Motor neuron (in vitro differentiated cells): ENCODE measurements at regions not wholly inside any gene's neighbourhood (a gene's known extent, or its start where the extent isn't known, plus 50 kb on each side); places are given as distances from the start of the nearest gene placed in this dataset.
"Not testable (repeated sequence)": the region's sequence is repeated elsewhere in the genome, so short reads cannot be mapped to it uniquely, and the experiment has no call there.

Experiments
- ATAC-seq, 8 experiments: fragments of 200-7000 bp; cut with Tn5 transposase; replicated peaks in 6 of 8; 2 replicates each; pipeline ENCODE4 v1.8.0; 2021; ENCODE audit warnings: mild to moderate bottlenecking in 8 of 8, moderate library complexity in 8 of 8
- H3K27ac ChIP-seq, 2 donors: fragments of 250-450 bp; sonication (Bioruptor Pico); 2 replicates each; pipeline ENCODE4 v1.9.0; 2021; ENCODE audit warnings: antibody characterized with exemption in 2 of 2, mild to moderate bottlenecking in 2 of 2, moderate library complexity in 1 of 2
- H3K4me1 ChIP-seq, 2 donors: fragments of 250-450 bp; sonication (Bioruptor Pico); replicated peaks in 1 of 2; 2 replicates each; pipeline ENCODE4 v1.6.1; 2021; ENCODE audit warnings: antibody characterized with exemption in 2 of 2, mild to moderate bottlenecking in 2 of 2, moderate library complexity in 1 of 2
- H3K4me3 ChIP-seq, 5 donors: fragments of 250-450 bp; sonication (Bioruptor Pico); 2 replicates each; pipeline ENCODE4 v1.9.0; 2021; ENCODE audit warnings: antibody characterized with exemption in 5 of 5, mild to moderate bottlenecking in 5 of 5, moderate library complexity in 4 of 5
- WGBS, 10 experiments: fragments of 450-650 bp; shearing (Covaris generic); methylation state at CpG; one replicate each; pipeline ENCODE4 v1.0.0; 2022; 5-methylcytosine and 5-hydroxymethylcytosine counted together
- in situ Hi-C, 9 experiments: fragments of 400-800 bp; cut with MboI; loops; one replicate each; pipeline ENCODE4 v1.15.0; 2021; ENCODE audit warnings: low sequenced_read_pairs in 9 of 9, low pct_unique_long_range_greater_than_20kb in 2 of 9; ENCODE audit not compliant: unreplicated experiment in 9 of 9

DNA sequence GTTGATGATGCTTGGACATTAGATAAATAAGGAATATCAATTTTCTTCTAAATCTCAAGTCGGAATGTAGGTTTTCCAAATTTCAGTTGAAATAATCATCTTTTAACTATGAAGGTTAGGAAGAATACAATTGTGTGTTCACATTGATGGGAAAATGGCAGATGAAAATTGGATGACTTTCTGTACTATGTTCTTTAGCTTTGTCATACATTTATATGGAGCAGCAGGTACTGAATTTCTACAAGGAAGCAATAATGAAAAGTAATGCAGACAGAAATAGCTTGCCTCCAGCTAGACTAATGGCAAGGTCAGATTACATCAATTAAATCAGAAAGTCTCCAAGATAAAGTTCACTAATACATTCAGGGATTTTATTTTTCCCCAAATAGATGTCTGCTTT, 1423.7 kb upstream of the PCDH20 start:
- Histone ChIP-seq H3K27ac (no peak overlapping the region), H3K4me1 (peaks cover 0 to 10% of the 10 kb centered on the region in 2 donors), H3K4me3 (no peak overlapping the region)
- peak in 5 of 8 experiments; percentile 33 to 71 (median 63) for ATAC-seq
- in situ Hi-C loops, result no loop called here
- WGBS, 10 experiments, result 0 to 88% (median 42%) methylated on average over 1 of the region's 1 CpG; no CpG with 5 or more reads in 2 of the 10 experiments

DNA sequence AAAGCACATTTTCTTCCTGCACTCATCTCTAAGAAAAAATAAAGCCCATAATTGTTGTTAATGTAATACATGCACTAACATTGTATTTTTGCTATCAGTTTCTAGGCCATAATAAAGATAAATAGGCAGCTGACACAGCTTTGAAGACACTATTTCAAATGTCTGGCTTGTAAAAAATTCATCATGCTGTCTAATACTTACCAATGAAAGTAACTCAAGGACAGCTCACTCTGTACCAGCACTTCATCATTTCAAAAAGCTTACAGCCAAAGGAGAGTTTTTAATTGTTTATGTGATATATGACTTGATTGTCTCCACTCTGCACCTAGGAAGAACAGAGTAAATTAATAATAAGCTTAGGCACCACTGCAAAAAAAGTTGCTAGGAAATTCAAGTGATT, 1423.3 kb upstream of the PCDH20 start:
- peaks cover 0 to 10% of the 10 kb centered on the region in 2 donors for H3K4me1 ChIP-seq
- no peak overlapping the region for H3K4me3 ChIP-seq
- in situ Hi-C loops, result no loop called here
- ATAC-seq, result peak in 5 of 8 experiments; percentile 72 to 97 (median 97)
- no peak overlapping the region for H3K27ac ChIP-seq

DNA sequence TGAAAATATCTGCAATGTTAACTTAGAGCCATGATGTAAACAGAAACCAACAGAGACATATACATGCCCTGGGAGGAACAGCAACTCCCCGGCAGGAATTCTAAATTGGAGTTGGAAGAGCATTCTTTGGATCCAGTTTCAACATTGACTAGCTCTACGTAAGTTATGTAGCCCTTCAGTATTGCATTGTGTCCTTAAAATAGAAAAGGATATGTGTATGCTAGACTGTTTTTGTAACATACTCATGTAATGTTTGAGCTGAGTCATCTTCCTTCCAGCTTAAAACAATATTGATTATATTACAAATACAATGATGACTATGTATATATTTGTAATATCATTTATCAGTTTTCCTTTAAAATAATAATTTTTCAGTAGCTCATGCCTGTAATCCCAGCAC, 1422.2 kb upstream of the PCDH20 start:
- in situ Hi-C loops, result no loop called here
- peak in 1 of 8 experiments; percentile 25 for ATAC-seq
- 25 to 100% (median 100%) methylated on average over 1 to 2 of the region's 2 CpGs; no CpG with 5 or more reads in 2 of the 10 experiments for WGBS, 10 experiments
- Histone ChIP-seq H3K4me3 (no peak overlapping the region), H3K4me1 (peaks cover 0 to 10% of the 10 kb centered on the region in 2 donors), H3K27ac (no peak overlapping the region)

DNA sequence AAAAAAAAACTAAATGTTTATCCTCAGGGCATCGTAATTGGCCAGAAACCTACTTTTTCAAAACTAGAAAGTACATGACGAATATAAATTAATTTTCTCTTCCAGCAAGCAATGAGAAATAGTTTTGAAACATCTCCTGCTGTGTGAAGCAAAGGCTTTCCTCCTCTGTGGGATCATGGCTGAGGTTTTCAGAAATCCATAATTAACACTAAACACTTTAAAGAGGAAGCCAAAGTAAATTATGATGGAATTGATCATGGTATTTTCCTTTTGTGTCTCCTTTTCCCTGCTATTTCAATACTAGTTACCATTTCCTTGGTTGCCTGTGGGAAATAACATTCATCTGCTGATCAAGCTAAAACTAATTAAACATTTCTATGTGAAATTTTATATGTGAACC, 1413.8 kb upstream of the PCDH20 start:
- Histone ChIP-seq H3K4me1 (no peaks in the 10 kb centered on the region), H3K27ac (no peak overlapping the region), H3K4me3 (no peak overlapping the region)
- in situ Hi-C loops, result no loop called here
- no peak for ATAC-seq
- 0 to 100% (median 83%) methylated on average over 1 to 2 of the region's 2 CpGs; no CpG with 5 or more reads in 1 of the 10 experiments for WGBS, 10 experiments

DNA sequence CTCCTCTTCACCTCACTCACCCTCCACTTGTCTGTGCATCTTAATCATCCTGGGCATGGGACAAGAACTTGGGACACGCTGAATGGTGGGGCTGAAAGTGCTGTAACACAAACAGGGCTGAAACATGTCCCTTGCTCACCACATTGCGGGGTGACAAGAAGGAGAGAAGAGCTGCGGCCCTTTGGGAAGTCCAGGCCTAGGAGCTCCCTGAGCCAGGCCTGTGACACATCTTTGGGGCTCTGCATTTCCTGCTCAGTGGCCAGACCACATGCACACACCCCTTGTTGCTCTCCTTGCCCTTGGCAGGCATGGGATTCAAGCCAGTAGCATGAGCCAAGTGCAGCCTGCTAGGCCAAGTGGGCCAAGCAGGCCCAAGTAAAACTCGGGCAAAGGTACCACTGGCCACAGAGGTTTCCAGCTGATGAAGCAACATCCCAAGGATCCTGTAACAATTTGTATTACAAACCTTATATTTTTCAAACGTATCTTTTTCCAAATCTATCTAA, 1384.3 kb upstream of the PCDH20 start:
- H3K27ac ChIP-seq, result no peak overlapping the region
- no peak overlapping the region for H3K4me3 ChIP-seq
- 0 to 86% (median 58%) methylated on average over 1 to 3 of the region's 5 CpGs; no CpG with 5 or more reads in 2 of the 10 experiments for WGBS, 10 experiments
- no peaks in the 10 kb centered on the region for H3K4me1 ChIP-seq
- ATAC-seq, result no peak
- in situ Hi-C loops, result no loop called here

DNA sequence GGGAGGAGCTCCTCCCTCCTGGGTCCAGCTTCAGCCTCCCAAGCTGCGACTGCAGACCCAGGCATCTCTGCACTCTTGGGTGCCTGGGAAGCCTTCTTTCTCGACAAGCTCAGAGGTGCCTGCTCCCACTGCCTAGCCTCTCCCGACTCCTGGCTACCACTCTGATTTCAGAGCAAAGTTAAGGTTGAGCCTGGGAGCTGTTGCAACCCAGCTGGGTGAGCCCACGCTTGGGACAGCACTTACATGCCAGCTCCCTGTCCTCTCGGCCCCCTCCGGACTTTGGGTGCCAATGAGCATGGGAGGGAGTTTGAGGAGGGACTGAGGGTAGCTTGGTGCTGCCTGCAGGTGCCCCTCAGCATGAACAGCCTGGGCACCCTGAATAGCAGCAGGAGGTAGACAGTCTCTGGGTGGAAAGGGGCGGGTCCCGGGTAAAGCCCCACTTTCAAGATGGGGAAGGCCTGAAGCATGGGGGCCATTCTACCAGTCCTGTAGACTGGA, 1383.4 kb upstream of the PCDH20 start:
- in situ Hi-C loops, result no loop called here
- H3K27ac ChIP-seq, result no peak overlapping the region
- 40 to 100% (median 86%) methylated on average over 1 to 5 of the region's 8 CpGs; no CpG with 5 or more reads in 4 of the 10 experiments for WGBS, 10 experiments

DNA sequence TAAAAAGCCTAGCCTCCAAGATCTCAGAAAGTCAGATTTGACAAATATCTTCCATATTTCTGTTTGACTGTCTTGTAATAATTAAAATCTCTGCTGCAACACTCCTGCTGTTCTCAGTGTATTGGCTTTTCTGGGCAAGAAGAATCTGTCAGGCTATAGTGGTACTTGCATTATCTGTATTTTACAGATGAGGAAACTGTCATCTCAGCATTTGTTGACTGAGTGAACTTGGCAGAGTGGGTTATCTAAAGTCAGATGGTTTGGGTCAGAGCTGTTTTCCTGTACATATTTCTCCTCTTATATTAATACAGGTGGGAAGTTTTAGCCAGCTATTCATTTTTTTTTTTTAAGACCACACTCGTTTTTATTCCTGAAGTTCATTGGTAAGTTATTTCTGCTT, 1378.2 kb upstream of the PCDH20 start:
- Histone ChIP-seq H3K4me1 (no peaks in the 10 kb centered on the region), H3K4me3 (no peak overlapping the region), H3K27ac (no peak overlapping the region)
- in situ Hi-C loops, result no loop called here
- ATAC-seq, result no peak
- 0 to 100% (median 60%) methylated on average over 1 of the region's 1 CpG; no CpG with 5 or more reads in 1 of the 10 experiments for WGBS, 10 experiments

More for the DNA sequence above, 1383.4 kb upstream of the PCDH20 start:
- no peak for ATAC-seq
- Histone ChIP-seq H3K4me3 (no peak overlapping the region), H3K4me1 (no peaks in the 10 kb centered on the region)

DNA sequence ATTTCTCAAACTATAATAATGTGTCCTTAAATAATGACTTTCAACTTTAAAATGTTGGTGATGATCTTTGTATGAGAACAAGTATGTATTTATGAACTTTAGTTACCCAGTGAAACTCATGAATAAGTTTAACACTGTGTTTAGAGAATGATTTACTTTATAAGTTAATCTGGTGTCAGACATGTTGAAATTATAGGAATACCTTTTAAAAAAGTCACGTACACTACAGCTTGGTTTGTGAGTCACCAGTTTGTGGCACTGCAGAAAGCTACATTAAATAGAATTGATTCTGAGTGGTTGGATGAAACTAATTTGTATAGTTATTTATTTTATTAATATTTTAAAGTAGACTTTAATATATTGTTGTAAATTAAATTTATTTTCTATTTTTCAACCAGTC, 1366.2 kb upstream of the PCDH20 start:
- no peak overlapping the region for H3K27ac ChIP-seq
- no peaks in the 10 kb centered on the region for H3K4me1 ChIP-seq
- no peak overlapping the region for H3K4me3 ChIP-seq
- in situ Hi-C loops, result no loop called here
- WGBS, 10 experiments, result 0 to 100% (median 65%) methylated on average over 1 of the region's 1 CpG; no CpG with 5 or more reads in 2 of the 10 experiments
- ATAC-seq, result no peak

DNA sequence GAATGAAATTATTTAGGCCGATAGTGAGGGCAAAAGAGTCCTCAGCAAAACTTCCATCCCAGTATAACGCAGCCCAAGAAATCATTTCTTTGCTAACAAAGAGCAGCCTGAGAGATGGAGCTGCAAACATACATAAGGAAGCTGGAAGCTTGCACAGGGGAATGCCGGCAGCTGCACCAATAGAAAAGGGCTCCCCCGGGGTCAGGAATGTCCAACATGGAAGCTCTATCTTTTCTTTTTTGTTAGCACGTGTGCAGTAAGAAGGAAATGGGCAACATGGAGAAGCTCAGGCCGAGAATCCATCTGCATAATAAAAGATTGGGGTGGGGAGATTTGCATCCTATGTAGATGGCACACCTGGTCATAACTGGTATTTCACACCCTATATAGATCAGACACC, 1363.5 kb upstream of the PCDH20 start:
- H3K27ac ChIP-seq, result no peak overlapping the region
- WGBS, 10 experiments, result 13 to 100% (median 63%) methylated on average over 1 to 4 of the region's 6 CpGs; no CpG with 5 or more reads in 1 of the 10 experiments
- H3K4me1 ChIP-seq, result no peaks in the 10 kb centered on the region
- H3K4me3 ChIP-seq, result no peak overlapping the region
- in situ Hi-C loops, result no loop called here
- no peak for ATAC-seq

DNA sequence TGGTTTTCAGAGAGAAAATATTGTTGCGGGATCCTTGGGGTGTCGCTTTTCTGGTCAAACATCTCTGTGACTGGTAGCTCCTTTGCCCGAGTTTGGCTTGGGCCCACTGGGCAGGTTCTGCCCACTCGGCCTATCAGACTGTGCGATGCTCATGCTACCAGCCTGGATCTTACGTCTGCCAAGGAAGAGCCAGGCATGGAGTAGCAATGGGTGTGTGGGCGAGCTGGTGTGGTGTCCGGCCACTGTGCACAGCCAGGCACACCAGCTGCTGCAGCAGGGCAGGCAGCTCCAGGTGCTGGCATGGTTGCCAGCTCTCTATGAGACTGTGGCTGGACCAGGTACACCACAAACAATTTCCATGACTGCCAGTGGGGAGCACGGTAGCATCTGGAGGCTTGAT, 1351.8 kb upstream of the PCDH20 start:
- WGBS, 10 experiments, result 30 to 100% (median 93%) methylated on average over 1 to 6 of the region's 9 CpGs; no CpG with 5 or more reads in 3 of the 10 experiments
- Histone ChIP-seq H3K4me1 (no peaks in the 10 kb centered on the region), H3K4me3 (no peak overlapping the region), H3K27ac (no peak overlapping the region)
- ATAC-seq, result no peak
- in situ Hi-C loops, result no loop called here

DNA sequence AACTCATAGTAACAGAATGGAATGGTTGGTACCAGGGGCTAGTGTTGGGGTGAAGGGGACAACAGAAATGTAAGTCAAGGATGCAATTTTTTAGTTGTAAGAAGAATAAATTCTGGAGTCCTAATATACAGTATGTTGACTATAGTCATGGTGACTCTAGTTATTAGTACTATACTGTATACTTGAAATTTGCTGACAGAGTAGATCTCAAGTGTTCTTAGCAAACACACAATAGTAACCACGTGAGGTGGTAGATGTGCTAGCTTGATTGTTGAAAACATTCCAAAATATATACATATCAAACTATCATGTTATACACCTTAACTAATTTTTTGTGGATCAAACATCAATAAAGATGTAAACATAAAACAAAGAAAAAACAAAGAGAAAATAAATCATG, 1345.1 kb upstream of the PCDH20 start:
- no peak for ATAC-seq
- no peaks in the 10 kb centered on the region for H3K4me1 ChIP-seq
- 0 to 100% (median 17%) methylated on average over 1 of the region's 1 CpG; no CpG with 5 or more reads in 4 of the 10 experiments for WGBS, 10 experiments
- in situ Hi-C loops, result no loop called here
- H3K27ac ChIP-seq, result no peak overlapping the region
- no peak overlapping the region for H3K4me3 ChIP-seq

DNA sequence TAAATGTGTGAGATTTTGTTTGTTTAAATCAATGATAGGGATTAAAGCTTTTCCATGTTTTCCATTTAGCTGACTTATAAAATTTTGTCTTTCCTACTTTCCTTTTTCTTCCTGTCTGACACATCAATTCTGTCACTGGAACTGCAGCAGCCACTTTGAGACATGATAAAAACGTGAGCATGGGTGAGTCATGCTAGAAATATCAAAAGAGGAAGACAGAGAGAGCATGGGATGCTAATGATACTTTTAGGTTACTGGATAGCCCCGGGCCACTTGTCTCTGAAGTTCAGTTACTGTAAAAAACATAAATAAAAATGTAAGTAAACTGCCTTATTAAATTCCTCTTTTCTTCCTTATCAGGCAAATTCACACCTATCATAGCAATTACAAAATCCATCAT, 1332.0 kb upstream of the PCDH20 start:
- in situ Hi-C loops, result no loop called here
- ATAC-seq, result peak in 3 of 8 experiments; percentile 28 to 40 (median 28)

DNA sequence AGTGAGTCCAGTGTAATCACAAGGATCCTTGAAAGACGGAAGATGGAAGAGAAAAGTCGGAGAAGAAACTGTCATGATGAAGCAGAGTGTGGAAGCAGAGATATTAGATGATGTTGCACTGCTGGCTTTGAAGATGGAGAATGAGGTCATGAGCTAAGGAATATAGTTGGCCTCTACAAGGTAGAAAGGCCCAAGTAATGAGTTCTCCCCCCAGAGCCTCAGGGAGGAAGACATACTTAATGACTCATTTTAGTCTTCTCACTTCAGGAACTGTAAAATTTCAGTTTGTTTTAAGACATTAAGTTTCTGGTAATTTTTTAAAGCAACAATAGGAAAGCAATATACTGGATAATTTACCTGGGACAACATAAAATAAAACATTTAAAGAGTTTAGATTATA, 1331.5 kb upstream of the PCDH20 start:
- no peak for ATAC-seq
- 34 to 100% (median 90%) methylated on average over 1 to 2 of the region's 2 CpGs; no CpG with 5 or more reads in 1 of the 10 experiments for WGBS, 10 experiments
- Histone ChIP-seq H3K4me1 (no peaks in the 10 kb centered on the region), H3K27ac (no peak overlapping the region), H3K4me3 (no peak overlapping the region)
- in situ Hi-C loops, result no loop called here

More for the DNA sequence above, 1332.0 kb upstream of the PCDH20 start:
- H3K27ac ChIP-seq, result no peak overlapping the region
- WGBS, 10 experiments, result 0 to 73% (median 35%) methylated on average over 1 to 2 of the region's 2 CpGs; no CpG with 5 or more reads in 1 of the 10 experiments
- H3K4me3 ChIP-seq, result no peak overlapping the region
- H3K4me1 ChIP-seq, result no peaks in the 10 kb centered on the region

DNA sequence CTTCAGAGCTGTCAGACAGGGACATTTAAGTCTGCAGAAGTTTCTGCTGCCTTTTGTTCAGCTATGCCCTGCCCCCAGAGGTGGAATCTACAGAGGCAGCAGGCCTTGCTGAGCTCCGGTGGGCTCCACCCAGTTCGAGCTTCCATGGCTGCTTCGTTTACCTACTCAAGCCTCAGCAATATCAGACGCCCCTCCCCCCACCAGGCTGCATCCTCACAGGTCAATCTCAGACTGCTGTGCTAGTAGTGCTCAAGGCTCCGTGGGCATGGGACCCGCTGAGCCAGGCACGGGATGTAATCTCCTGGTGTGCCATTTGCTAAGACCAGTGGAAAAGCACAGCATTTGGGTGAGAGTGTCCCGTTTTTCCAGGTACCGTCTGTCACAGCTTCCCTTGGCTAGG, 1314.1 kb upstream of the PCDH20 start:
- in situ Hi-C loops, H3K27ac ChIP-seq, ATAC-seq, H3K4me3 ChIP-seq, H3K4me1 ChIP-seq: not testable (repeated sequence)
- WGBS, 10 experiments, result 0 to 100% (median 83%) methylated on average over 1 to 5 of the region's 9 CpGs; no CpG with 5 or more reads in 4 of the 10 experiments
